Upper lobe of right lung (tissue), 1 donor: ENCODE measurements at regions not wholly inside any gene's neighbourhood (a gene's known extent, or its start where the extent isn't known, plus 50 kb on each side); places are given as distances from the start of the nearest gene placed in this dataset.

ENCODE experiments used
- ATAC-seq: fragments of 200-7000 bp; cut with Tn5 transposase; one replicate; pipeline ENCODE4 v1.9.1; 2020; ENCODE audit warnings: mild to moderate bottlenecking, moderate library complexity
- DNase-seq: peaks from one replicate; pipeline ENCODE4 v3.0.0-alpha.2; 2020
- H3K27ac ChIP-seq: fragments of 200-600 bp; one replicate; pipeline ENCODE4 v1.8.0; 2022
- H3K27me3 ChIP-seq: fragments of 200-600 bp; one replicate; pipeline ENCODE4 v1.8.0; 2022; ENCODE audit warnings: mild to moderate bottlenecking
- H3K36me3 ChIP-seq: fragments of 200-600 bp; one replicate; pipeline ENCODE4 v1.8.0; 2022
- H3K4me1 ChIP-seq: fragments of 200-600 bp; one replicate; pipeline ENCODE4 v1.8.0; 2022
- H3K4me3 ChIP-seq: fragments of 200-600 bp; one replicate; pipeline ENCODE4 v1.8.0; 2022; ENCODE audit warnings: mild to moderate bottlenecking
- H3K9me3 ChIP-seq: fragments of 200-600 bp; one replicate; pipeline ENCODE4 v1.8.0; 2022
- intact Hi-C: fragments of 100-400 bp; cut with DNase I; formaldehyde crosslinking; loops from one replicate; pipeline ENCODE4 v1.11.0; 2022
- TF ChIP-seq, protein P1 (sequence below): fragments of 200-600 bp; IDR thresholded peaks from one replicate; pipeline ENCODE4 v1.8.0; 2022; ENCODE audit warnings: antibody characterized with exemption
- donor health status: DM: no; HTN: yes; CAD: no; lungs with severe emphysema.

DNA sequence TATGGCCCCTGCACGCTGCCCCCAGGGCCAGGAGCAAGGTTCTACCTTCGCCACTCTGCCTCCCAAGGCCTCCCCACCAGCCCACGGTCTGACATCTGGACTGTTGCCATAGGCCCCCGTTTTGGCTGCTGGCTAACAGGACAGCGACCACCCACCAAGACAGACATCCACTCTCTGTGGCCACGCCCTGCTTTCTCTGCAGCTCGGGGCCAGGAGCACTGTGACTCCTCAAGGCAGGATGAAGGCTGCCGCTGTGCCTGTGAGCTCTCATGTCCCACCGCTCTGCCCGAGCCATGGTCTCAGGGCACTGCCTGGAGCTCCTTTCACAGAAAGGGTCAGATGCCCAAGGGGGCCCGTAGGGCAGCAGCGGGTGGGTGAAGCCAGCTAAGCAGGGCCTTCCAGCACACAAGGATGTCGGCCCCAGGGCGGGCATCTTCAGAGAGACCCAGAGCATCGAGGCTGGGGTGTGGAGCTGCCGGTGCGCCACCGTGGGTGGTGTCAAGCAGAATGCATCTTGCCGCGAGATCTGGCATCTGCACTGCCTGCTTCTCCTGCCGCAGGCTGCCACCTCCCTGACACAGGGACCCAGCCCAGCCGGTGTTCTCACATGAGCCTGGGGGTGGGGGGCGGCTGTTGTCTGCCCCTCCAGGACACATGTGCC lies 92.2 kb upstream of the ADAMTS2 start:
- intact Hi-C loops = no loop called here
- H3K36me3 ChIP-seq = no peaks in the 10 kb centered on the region

DNA sequence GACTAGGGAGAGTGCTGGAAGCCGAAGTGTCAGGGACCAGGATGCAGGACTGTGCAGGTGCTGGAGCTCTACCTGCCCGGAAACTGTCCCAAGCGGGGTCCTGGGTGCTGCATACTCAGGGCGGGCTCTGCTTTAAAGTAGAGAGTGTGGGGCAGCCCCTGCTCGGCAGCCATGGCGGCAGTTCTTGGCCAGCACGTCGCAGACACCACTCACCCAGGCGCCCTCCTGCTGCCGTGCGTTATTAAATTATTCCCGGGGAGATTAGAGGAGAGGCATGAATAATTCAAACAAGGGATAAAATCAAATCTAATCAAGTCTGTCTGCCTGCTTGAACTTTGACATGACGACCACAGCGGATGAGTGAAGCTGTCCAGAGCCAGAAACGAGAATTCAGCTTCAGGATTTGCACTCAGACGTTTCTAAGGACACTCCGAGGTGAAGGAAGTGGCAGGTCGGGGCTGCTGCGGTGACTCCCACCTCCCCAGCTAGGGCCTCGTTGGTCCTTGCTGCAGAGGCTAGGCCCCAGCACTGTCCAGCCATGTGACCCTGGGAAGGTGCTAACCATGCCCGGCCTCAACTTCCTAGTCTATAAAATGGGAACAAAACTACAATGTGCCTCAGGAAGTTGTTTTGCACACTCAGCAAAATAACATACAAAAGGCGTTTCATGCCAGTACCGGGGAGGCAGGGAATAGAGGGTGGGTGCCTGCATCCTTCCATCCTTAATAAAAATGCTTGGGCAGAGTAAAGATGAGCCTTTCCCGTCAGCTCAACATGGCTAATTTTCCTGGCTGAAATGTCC lies 91.3 kb upstream of the ADAMTS2 start:
- H3K4me1 ChIP-seq = peaks cover 5% of the 10 kb centered on the region
- H3K27ac ChIP-seq = no peak overlapping the region
- H3K9me3 ChIP-seq = no peaks in the 10 kb centered on the region
- DNase-seq (peak; percentile 47), ATAC-seq (no peak)
- TF ChIP-seq, protein P1, sequence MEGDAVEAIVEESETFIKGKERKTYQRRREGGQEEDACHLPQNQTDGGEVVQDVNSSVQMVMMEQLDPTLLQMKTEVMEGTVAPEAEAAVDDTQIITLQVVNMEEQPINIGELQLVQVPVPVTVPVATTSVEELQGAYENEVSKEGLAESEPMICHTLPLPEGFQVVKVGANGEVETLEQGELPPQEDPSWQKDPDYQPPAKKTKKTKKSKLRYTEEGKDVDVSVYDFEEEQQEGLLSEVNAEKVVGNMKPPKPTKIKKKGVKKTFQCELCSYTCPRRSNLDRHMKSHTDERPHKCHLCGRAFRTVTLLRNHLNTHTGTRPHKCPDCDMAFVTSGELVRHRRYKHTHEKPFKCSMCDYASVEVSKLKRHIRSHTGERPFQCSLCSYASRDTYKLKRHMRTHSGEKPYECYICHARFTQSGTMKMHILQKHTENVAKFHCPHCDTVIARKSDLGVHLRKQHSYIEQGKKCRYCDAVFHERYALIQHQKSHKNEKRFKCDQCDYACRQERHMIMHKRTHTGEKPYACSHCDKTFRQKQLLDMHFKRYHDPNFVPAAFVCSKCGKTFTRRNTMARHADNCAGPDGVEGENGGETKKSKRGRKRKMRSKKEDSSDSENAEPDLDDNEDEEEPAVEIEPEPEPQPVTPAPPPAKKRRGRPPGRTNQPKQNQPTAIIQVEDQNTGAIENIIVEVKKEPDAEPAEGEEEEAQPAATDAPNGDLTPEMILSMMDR = no peak
- intact Hi-C loops = no loop called here
- no peak overlapping the region for H3K4me3 ChIP-seq
- H3K27me3 ChIP-seq = no peaks in the 10 kb centered on the region
- H3K36me3 ChIP-seq = no peaks in the 10 kb centered on the region

More for the DNA sequence above, 92.2 kb upstream of the ADAMTS2 start:
- ATAC-seq = peak; percentile 11
- Histone ChIP-seq H3K27ac (no peak overlapping the region), H3K4me1 (peaks cover 5% of the 10 kb centered on the region), H3K27me3 (no peaks in the 10 kb centered on the region), H3K9me3 (no peaks in the 10 kb centered on the region), H3K4me3 (no peak overlapping the region)
- peak; percentile 57 for DNase-seq
- TF ChIP-seq, protein P1 = no peak

DNA sequence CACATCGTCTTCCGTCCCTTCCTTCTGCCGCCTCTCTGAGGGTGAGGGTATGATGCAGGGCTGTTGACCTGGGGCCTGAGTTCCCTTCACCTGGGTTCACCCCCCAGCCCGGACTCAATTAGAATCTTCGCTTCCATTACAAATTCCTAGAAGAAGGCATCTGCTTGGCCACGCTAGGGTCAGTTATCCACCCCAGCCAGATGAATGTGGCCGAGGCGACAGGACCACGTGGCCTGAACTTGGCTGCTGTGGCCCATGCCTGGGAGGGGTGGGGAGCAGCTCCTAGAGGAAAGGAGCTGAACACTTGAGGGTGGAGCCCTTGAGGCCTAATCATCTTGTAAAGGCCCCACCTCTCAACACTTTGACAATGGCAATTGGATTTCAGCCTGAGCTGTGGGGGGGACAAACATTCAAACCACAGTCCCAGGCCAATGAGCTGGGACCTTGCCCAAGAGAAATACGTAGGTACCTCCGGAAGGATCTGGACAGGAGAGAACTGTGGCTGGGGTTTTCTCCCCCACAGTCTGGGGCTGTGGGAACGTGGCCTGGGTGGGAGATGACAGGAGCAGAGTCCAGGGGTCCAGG lies 90.6 kb upstream of the ADAMTS2 start:
- intact Hi-C loops = no loop called here
- peaks cover 5% of the 10 kb centered on the region for H3K4me1 ChIP-seq
- DNase-seq (peak; percentile 43), ATAC-seq (no peak)
- no peak overlapping the region for H3K27ac ChIP-seq
- TF ChIP-seq, protein P1 = no peak
- no peak overlapping the region for H3K4me3 ChIP-seq
- no peaks in the 10 kb centered on the region for H3K27me3 ChIP-seq
- no peaks in the 10 kb centered on the region for H3K9me3 ChIP-seq
- H3K36me3 ChIP-seq = no peaks in the 10 kb centered on the region

DNA sequence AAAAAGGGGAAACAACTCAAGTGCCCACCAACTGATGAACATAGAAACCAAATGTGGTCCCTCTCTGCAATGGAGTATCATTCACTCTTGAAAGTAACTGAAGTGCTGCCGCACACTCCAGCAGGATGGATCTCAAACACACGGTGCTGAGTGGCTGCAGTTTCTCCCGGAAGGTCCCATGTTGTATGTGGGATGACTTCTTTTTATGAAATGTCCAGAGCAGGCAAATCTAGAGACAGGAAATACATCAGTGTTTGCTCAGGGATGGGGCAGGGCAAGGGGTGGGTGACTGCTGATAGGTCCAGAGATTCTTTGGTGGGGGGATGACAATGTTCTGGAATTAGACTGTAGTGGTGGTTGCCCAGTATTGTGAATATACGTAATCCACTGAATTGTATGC lies 89.9 kb upstream of the ADAMTS2 start:
- no peaks in the 10 kb centered on the region for H3K9me3 ChIP-seq
- no peaks in the 10 kb centered on the region for H3K27me3 ChIP-seq
- no peaks in the 10 kb centered on the region for H3K36me3 ChIP-seq
- H3K4me3 ChIP-seq = no peak overlapping the region
- no peak for ATAC-seq
- no peak overlapping the region for H3K27ac ChIP-seq
- TF ChIP-seq, protein P1 = no peak
- intact Hi-C loops = no loop called here
- no peak for DNase-seq
- H3K4me1 ChIP-seq = peaks cover 5% of the 10 kb centered on the region

DNA sequence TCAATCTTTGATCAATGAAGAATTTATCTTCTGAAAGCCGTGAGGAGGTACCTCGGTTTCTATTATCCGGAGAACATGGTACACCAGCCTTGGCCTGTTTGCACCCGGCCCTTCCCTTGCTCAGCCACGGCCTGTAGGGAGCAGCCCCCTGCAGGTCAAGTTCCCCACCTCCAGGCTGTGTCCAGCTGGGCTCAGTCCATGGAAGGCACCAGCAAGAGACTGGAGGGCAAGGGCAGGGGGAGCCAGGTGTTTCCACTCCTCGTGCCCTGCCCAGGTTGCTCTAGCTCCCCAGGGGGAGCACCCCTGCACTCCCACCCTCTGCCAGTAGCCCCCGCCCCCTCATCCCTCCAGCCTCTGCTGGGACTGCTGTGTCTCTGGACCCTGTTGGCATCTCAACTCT lies 87.3 kb upstream of the ADAMTS2 start:
- Histone ChIP-seq H3K27me3 (no peaks in the 10 kb centered on the region), H3K27ac (no peak overlapping the region), H3K4me1 (no peaks in the 10 kb centered on the region), H3K36me3 (no peaks in the 10 kb centered on the region), H3K9me3 (no peaks in the 10 kb centered on the region), H3K4me3 (no peak overlapping the region)
- no peak for ATAC-seq
- intact Hi-C loops = no loop called here
- TF ChIP-seq, protein P1 = no peak
- DNase-seq = peak; percentile 52
